ENCODE measurements at regions not wholly inside any gene's neighbourhood (a gene's known extent, or its start where the extent isn't known, plus 50 kb on each side); places are given as distances from the start of the nearest gene placed in this dataset.

DNA sequence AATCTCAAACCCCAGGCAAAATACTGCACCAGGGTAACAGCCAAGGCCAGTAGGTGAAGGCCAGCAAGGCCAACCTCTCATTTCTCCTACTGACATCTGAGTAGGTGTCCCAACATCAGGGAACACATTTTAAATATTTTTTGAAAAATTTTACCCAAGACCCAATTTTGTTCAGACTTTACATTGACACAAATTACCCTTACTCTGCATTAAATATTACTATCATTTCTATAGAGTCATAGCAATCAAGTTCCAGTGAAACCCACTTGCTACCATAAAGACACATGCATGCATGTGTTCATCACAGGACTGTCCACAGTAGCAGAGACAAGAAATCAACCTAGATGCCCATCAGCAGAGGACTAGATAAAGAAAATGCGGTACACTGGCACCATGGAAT is 99.9 kb downstream of the NRN1 start:
- TF ChIP-seq, protein P1, sequence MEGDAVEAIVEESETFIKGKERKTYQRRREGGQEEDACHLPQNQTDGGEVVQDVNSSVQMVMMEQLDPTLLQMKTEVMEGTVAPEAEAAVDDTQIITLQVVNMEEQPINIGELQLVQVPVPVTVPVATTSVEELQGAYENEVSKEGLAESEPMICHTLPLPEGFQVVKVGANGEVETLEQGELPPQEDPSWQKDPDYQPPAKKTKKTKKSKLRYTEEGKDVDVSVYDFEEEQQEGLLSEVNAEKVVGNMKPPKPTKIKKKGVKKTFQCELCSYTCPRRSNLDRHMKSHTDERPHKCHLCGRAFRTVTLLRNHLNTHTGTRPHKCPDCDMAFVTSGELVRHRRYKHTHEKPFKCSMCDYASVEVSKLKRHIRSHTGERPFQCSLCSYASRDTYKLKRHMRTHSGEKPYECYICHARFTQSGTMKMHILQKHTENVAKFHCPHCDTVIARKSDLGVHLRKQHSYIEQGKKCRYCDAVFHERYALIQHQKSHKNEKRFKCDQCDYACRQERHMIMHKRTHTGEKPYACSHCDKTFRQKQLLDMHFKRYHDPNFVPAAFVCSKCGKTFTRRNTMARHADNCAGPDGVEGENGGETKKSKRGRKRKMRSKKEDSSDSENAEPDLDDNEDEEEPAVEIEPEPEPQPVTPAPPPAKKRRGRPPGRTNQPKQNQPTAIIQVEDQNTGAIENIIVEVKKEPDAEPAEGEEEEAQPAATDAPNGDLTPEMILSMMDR (IDR thresholded peaks at IDR 0.05; ENCODE audit: low read length): no peak
- no peak for TF ChIP-seq EZH2 (IDR thresholded peaks at IDR 0.05; ENCODE audit: borderline replicate concordance, low read length)

Measured in OCI-LY1 (cell line).